CD14-positive monocyte (primary cell): ENCODE measurements at regions not wholly inside any gene's neighbourhood (a gene's known extent, or its start where the extent isn't known, plus 50 kb on each side); places are given as distances from the start of the nearest gene placed in this dataset.

Source experiments
- DNase-seq, 3 donors: peaks; one replicate each; pipeline ENCODE4 v3.0.0-alpha.2; 2011 to 2022
- H2AFZ ChIP-seq: 2 replicates; pipeline ENCODE4 v1.6.0; 2012; ENCODE audit warnings: mild to moderate bottlenecking, low read depth, low read length, inconsistent platforms; ENCODE audit not compliant: insufficient read depth, poor library complexity, severe bottlenecking
- H3K27ac ChIP-seq, 2 donors: 1 replicate in 1 of 2; 2 replicates in 1 of 2; pipeline ENCODE4 v1.5.1; 2012 to 2013; ENCODE audit warnings: low read length in 2 of 2, control low read depth in 1 of 2, inconsistent platforms in 1 of 2, low read depth in 1 of 2, mild to moderate bottlenecking in 1 of 2
- H3K27me3 ChIP-seq, 2 donors: one replicate each; pipeline versions ENCODE4 v1.6.0 to v1.6.1; 2011 to 2013; ENCODE audit warnings: low read length in 2 of 2; ENCODE audit not compliant: control insufficient read depth in 2 of 2, insufficient read depth in 2 of 2
- H3K36me3 ChIP-seq, 2 donors: replicated peaks in 1 of 2; 1 replicate in 1 of 2; 2 replicates in 1 of 2; pipeline versions ENCODE4 v1.5.1 to v1.6.1; 2012 to 2013; ENCODE audit warnings: low read length in 2 of 2, control low read depth in 1 of 2, inconsistent platforms in 1 of 2, mild to moderate bottlenecking in 1 of 2; ENCODE audit not compliant: insufficient read depth in 2 of 2, control insufficient read depth in 1 of 2
- H3K4me1 ChIP-seq, 2 donors: 1 replicate in 1 of 2; 2 replicates in 1 of 2; pipeline versions ENCODE4 v1.5.1 to v1.6.1; 2012 to 2013; ENCODE audit warnings: low read length in 2 of 2, control low read depth in 1 of 2, inconsistent platforms in 1 of 2, mild to moderate bottlenecking in 1 of 2, moderate library complexity in 1 of 2; ENCODE audit not compliant: insufficient read depth in 2 of 2, control insufficient read depth in 1 of 2
- H3K4me2 ChIP-seq: replicated peaks from 2 replicates; pipeline ENCODE3; 2012; ENCODE audit warnings: low read length, moderate library complexity, mild to moderate bottlenecking; ENCODE audit not compliant: poor library complexity, severe bottlenecking; ENCODE audit errors: extremely low read depth
- H3K4me3 ChIP-seq, 3 experiments: fragments of 200-600 bp in 1 of 3; sonication (generic) in 1 of 3; replicated peaks in 1 of 3; 1 replicate in 2 of 3; 2 replicates in 1 of 3; pipeline ENCODE4 v1.5.1; 2011 to 2013; ENCODE audit warnings: low read length in 3 of 3, mild to moderate bottlenecking in 3 of 3, control low read depth in 2 of 3, low read depth in 2 of 3, inconsistent platforms in 1 of 3, moderate library complexity in 1 of 3
- H3K79me2 ChIP-seq: 2 replicates; pipeline ENCODE4 v1.6.0; 2012; ENCODE audit warnings: mild to moderate bottlenecking, control low read depth, inconsistent platforms, low read length, moderate library complexity; ENCODE audit not compliant: insufficient read depth
- H3K9ac ChIP-seq: 2 replicates; pipeline ENCODE4 v1.6.0; 2017; ENCODE audit warnings: low read length, mild to moderate bottlenecking; ENCODE audit not compliant: insufficient read depth, poor library complexity, severe bottlenecking
- H3K9me3 ChIP-seq, 2 donors: replicated peaks in 1 of 2; 1 replicate in 1 of 2; 2 replicates in 1 of 2; pipeline versions ENCODE4 v1.5.1 to v1.6.1; 2012 to 2013; ENCODE audit warnings: low read length in 2 of 2, control low read depth in 1 of 2; ENCODE audit not compliant: control insufficient read depth in 1 of 2, insufficient read depth in 1 of 2
- H4K20me1 ChIP-seq: 2 replicates; pipeline ENCODE4 v1.6.0; 2012; ENCODE audit warnings: mild to moderate bottlenecking, low read length, control low read depth, moderate library complexity; ENCODE audit not compliant: insufficient read depth
- H3K27ac Mint-ChIP-seq, 7 donors: one replicate each; pipeline ENCODE4 v1.8.0; 2020; ENCODE audit warnings: mild to moderate bottlenecking in 7 of 7, mixed read lengths in 7 of 7, moderate library complexity in 6 of 7, inconsistent platforms in 2 of 7
- H3K27me3 Mint-ChIP-seq, 3 donors: one replicate each; pipeline ENCODE4 v1.8.0; 2021 to 2022; ENCODE audit warnings: low read depth in 3 of 3, mild to moderate bottlenecking in 3 of 3, mixed read lengths in 3 of 3, moderate library complexity in 3 of 3, inconsistent platforms in 1 of 3
- H3K36me3 Mint-ChIP-seq, 2 donors: one replicate each; pipeline ENCODE4 v1.8.0; 2020; ENCODE audit warnings: mixed read lengths in 2 of 2, inconsistent platforms in 1 of 2, mild to moderate bottlenecking in 1 of 2
- H3K4me1 Mint-ChIP-seq: one replicate; pipeline ENCODE4 v1.8.0; 2020; ENCODE audit warnings: mild to moderate bottlenecking, mixed read lengths
- H3K4me3 Mint-ChIP-seq, 2 donors: one replicate each; pipeline ENCODE4 v1.8.0; 2020; ENCODE audit warnings: mild to moderate bottlenecking in 2 of 2, mixed read lengths in 2 of 2, moderate library complexity in 1 of 2
- H3K9me3 Mint-ChIP-seq, 7 donors: one replicate each; pipeline ENCODE4 v1.8.0; 2020 to 2022; ENCODE audit warnings: mixed read lengths in 7 of 7, mild to moderate bottlenecking in 6 of 7, moderate library complexity in 6 of 7, inconsistent platforms in 2 of 7
- CTCF ChIP-seq: fragments of 200-600 bp; IDR thresholded peaks from one replicate; pipeline ENCODE4 v1.8.0; 2022; ENCODE audit warnings: antibody characterized with exemption, mild to moderate bottlenecking
- WGBS: methylation state at CpG from one replicate; pipeline ENCODE4 v1.1.5; 2013; ENCODE audit warnings: missing lambda C conversion rate; ENCODE audit not compliant: insufficient coverage; 5-methylcytosine and 5-hydroxymethylcytosine counted together
- intact Hi-C, 2 donors: fragments of 100-400 bp; cut with micrococcal nuclease; formaldehyde crosslinking; loops; one replicate each; pipeline versions ENCODE4 v1.15.0 to v1.15.1; 2023

GRCh38 chr5:62199792-62200716 lies 106.0 kb upstream of the KIF2A start:
- Mint-ChIP-seq H3K4me3 (no peak overlapping the region), H3K36me3 (no peaks in the 10 kb centered on the region), H3K27ac (no peak overlapping the region), H3K4me1 (no peaks in the 10 kb centered on the region), H3K27me3 (peaks cover 0 to 4% (median 2%) of the 10 kb centered on the region in 3 donors), H3K9me3 (peaks cover 0 to 2% (median 0%) of the 10 kb centered on the region in 7 donors)
- Histone ChIP-seq H2AFZ (no peak overlapping the region), H3K4me3 (no peak overlapping the region), H3K27me3 (no peaks in the 10 kb centered on the region), H3K9me3 (no peaks in the 10 kb centered on the region), H3K36me3 (no peaks in the 10 kb centered on the region), H3K27ac (no peak overlapping the region), H3K9ac (no peak overlapping the region), H3K79me2 (no peaks in the 10 kb centered on the region), H3K4me2 (no peak overlapping the region), H3K4me1 (no peaks in the 10 kb centered on the region), H4K20me1 (no peaks in the 10 kb centered on the region)
- intact Hi-C loops, result no loop called here
- DNase-seq, result no peak
- no peak for TF ChIP-seq CTCF
- WGBS, result 100% methylated on average over 2 of the region's 7 CpGs

GRCh38 chr5:62206150-62206829 lies 99.7 kb upstream of the KIF2A start:
- no peak overlapping the region for H2AFZ ChIP-seq
- H3K27ac Mint-ChIP-seq, result peak overlapping the region in 1 of 7 donors; percentile 21

More at GRCh38 chr5:62206150-62206829, 99.7 kb upstream of the KIF2A start:
- Mint-ChIP-seq H3K4me1 (no peaks in the 10 kb centered on the region), H3K36me3 (no peaks in the 10 kb centered on the region), H3K27me3 (peaks cover 0 to 4% (median 1%) of the 10 kb centered on the region in 3 donors), H3K9me3 (peaks cover 0 to 2% (median 0%) of the 10 kb centered on the region in 7 donors), H3K4me3 (no peak overlapping the region)
- Histone ChIP-seq H3K9me3 (no peaks in the 10 kb centered on the region), H3K27ac (no peak overlapping the region), H3K9ac (no peak overlapping the region), H3K79me2 (no peaks in the 10 kb centered on the region), H4K20me1 (no peaks in the 10 kb centered on the region), H3K36me3 (no peaks in the 10 kb centered on the region), H3K4me3 (no peak overlapping the region), H3K4me2 (no peak overlapping the region), H3K4me1 (no peaks in the 10 kb centered on the region), H3K27me3 (no peaks in the 10 kb centered on the region)
- TF ChIP-seq CTCF, result no peak
- no peak for DNase-seq
- WGBS, result 92% methylated on average over 6 of the region's 9 CpGs
- intact Hi-C loops, result no loop called here
